ENCODE measurements at regions not wholly inside any gene's neighbourhood (a gene's known extent, or its start where the extent isn't known, plus 50 kb on each side); places are given as distances from the start of the nearest gene placed in this dataset.

- TF ChIP-seq, protein P1, sequence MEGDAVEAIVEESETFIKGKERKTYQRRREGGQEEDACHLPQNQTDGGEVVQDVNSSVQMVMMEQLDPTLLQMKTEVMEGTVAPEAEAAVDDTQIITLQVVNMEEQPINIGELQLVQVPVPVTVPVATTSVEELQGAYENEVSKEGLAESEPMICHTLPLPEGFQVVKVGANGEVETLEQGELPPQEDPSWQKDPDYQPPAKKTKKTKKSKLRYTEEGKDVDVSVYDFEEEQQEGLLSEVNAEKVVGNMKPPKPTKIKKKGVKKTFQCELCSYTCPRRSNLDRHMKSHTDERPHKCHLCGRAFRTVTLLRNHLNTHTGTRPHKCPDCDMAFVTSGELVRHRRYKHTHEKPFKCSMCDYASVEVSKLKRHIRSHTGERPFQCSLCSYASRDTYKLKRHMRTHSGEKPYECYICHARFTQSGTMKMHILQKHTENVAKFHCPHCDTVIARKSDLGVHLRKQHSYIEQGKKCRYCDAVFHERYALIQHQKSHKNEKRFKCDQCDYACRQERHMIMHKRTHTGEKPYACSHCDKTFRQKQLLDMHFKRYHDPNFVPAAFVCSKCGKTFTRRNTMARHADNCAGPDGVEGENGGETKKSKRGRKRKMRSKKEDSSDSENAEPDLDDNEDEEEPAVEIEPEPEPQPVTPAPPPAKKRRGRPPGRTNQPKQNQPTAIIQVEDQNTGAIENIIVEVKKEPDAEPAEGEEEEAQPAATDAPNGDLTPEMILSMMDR (IDR thresholded peaks at IDR 0.05; ENCODE audit: low read depth, low read length) = no peak
- TF ChIP-seq POLR2A (IDR thresholded peaks at IDR 0.05; ENCODE audit: extremely low read depth, insufficient read length) = no peak
Observed at GRCh38 chr9:26639761-26640160, 252.8 kb downstream of the CAAP1 start.
